ENCODE measurements at regions not wholly inside any gene's neighbourhood (a gene's known extent, or its start where the extent isn't known, plus 50 kb on each side); places are given as distances from the start of the nearest gene placed in this dataset.

DNA sequence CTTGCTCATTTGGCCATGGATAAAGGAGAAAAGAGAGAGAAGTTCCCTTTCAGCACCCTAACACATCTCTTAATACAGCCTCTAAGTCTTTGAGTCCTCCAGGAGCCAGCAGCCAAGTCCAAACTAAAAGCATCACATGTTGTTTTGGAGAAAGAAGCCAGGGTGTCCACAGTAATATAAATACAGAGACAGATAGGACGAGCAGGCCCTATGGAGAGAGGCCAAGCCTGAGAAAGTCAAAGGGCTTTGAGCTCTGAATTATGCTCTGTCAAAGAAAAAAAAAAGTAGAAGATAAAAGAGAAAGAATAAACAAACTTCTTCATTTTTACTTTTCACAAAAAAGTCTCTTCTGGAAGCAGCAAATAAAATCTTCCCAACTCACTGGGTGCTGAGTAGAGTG lies 92.4 kb upstream of the THBS1 start:
- POLR2A ChIA-PET, result no interaction called here
- Histone ChIP-seq H3K27ac (ENCODE audit: low read length) (no peak overlapping the region), H3K9me3 (ENCODE audit: control insufficient read depth, insufficient read depth, low read depth, low read length) (no peaks in the 10 kb centered on the region), H3K36me3 (ENCODE audit: control insufficient read depth, insufficient read depth, low read length) (no peaks in the 10 kb centered on the region), H3K4me1 (ENCODE audit: control insufficient read depth, insufficient read depth, low read length) (no peaks in the 10 kb centered on the region), H3K4me3 (ENCODE audit: low read depth in 2 of 2, low read length in 2 of 2) (no peak overlapping the region), H3K27me3 (ENCODE audit: control insufficient read depth, insufficient read depth, low read length) (no peaks in the 10 kb centered on the region)
- DNase-seq (ENCODE audit: low read depth, low spot score), result no peak
- CTCF ChIA-PET, result no interaction called here
- ATAC-seq, result no peak
- in situ Hi-C loops (cut with HindIII; ENCODE audit: low pct_unique_long_range_greater_than_20kb, low sequenced_read_pairs) (no loop called here), intact Hi-C loops (cut with micrococcal nuclease; ENCODE audit: unreplicated experiment) (no loop called here)
- no peak for TF ChIP-seq POLR2AphosphoS5 (IDR thresholded peaks at IDR 0.05; ENCODE audit: low read depth, low read length)
- TF ChIP-seq, protein P1, sequence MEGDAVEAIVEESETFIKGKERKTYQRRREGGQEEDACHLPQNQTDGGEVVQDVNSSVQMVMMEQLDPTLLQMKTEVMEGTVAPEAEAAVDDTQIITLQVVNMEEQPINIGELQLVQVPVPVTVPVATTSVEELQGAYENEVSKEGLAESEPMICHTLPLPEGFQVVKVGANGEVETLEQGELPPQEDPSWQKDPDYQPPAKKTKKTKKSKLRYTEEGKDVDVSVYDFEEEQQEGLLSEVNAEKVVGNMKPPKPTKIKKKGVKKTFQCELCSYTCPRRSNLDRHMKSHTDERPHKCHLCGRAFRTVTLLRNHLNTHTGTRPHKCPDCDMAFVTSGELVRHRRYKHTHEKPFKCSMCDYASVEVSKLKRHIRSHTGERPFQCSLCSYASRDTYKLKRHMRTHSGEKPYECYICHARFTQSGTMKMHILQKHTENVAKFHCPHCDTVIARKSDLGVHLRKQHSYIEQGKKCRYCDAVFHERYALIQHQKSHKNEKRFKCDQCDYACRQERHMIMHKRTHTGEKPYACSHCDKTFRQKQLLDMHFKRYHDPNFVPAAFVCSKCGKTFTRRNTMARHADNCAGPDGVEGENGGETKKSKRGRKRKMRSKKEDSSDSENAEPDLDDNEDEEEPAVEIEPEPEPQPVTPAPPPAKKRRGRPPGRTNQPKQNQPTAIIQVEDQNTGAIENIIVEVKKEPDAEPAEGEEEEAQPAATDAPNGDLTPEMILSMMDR (IDR thresholded peaks at IDR 0.05), result no peak
- TF ChIP-seq, protein P2, sequence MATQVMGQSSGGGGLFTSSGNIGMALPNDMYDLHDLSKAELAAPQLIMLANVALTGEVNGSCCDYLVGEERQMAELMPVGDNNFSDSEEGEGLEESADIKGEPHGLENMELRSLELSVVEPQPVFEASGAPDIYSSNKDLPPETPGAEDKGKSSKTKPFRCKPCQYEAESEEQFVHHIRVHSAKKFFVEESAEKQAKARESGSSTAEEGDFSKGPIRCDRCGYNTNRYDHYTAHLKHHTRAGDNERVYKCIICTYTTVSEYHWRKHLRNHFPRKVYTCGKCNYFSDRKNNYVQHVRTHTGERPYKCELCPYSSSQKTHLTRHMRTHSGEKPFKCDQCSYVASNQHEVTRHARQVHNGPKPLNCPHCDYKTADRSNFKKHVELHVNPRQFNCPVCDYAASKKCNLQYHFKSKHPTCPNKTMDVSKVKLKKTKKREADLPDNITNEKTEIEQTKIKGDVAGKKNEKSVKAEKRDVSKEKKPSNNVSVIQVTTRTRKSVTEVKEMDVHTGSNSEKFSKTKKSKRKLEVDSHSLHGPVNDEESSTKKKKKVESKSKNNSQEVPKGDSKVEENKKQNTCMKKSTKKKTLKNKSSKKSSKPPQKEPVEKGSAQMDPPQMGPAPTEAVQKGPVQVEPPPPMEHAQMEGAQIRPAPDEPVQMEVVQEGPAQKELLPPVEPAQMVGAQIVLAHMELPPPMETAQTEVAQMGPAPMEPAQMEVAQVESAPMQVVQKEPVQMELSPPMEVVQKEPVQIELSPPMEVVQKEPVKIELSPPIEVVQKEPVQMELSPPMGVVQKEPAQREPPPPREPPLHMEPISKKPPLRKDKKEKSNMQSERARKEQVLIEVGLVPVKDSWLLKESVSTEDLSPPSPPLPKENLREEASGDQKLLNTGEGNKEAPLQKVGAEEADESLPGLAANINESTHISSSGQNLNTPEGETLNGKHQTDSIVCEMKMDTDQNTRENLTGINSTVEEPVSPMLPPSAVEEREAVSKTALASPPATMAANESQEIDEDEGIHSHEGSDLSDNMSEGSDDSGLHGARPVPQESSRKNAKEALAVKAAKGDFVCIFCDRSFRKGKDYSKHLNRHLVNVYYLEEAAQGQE (IDR thresholded peaks at IDR 0.05; ENCODE audit: insufficient read depth in 1 of 2, low read depth in 2 of 2, low read length in 1 of 2), result no peak
- TF ChIP-seq SIN3A (IDR thresholded peaks at IDR 0.05; ENCODE audit: borderline replicate concordance, insufficient read depth, low read depth, low read length), result no peak
- TF ChIP-seq TCF7L2 (IDR thresholded peaks at IDR 0.05; ENCODE audit: low read depth, low read length), result no peak
- no TSS peak for BruUV-seq (replicated peaks)

DNA sequence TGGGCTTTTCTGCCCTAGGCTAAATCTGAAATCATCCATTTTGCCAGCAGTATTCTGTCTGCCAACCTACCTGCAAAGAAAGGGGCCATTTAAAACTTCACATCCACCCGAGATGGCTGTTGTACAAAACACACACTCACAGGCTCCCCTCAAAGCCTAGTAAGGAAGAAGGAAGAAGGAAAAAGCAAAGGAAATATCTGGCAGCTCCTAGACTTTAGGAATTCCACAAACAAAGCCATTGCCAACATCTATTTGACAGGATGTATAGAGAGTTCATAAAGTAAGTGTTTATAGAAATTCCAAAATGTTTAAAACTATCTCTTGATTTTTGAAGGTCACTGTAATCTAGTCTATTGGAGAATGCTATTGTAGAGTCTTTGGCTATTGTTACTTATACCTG lies 91.9 kb upstream of the THBS1 start:
- H3K27ac ChIP-seq (ENCODE audit: low read length), result no peak overlapping the region
- intact Hi-C loops (cut with micrococcal nuclease; ENCODE audit: unreplicated experiment) (no loop called here), in situ Hi-C loops (cut with HindIII; ENCODE audit: low pct_unique_long_range_greater_than_20kb, low sequenced_read_pairs) (no loop called here)
- H3K27me3 ChIP-seq (ENCODE audit: control insufficient read depth, insufficient read depth, low read length), result no peaks in the 10 kb centered on the region
- no peak overlapping the region for H3K4me3 ChIP-seq (ENCODE audit: low read depth in 2 of 2, low read length in 2 of 2)
- ATAC-seq, result no peak
- H3K36me3 ChIP-seq (ENCODE audit: control insufficient read depth, insufficient read depth, low read length), result no peaks in the 10 kb centered on the region
- POLR2A ChIA-PET, result interaction anchor here (0.7 kb wide), 1 partner anchor 792 kb away, joined by 3 read pairs; no protein-coding TSS in a partner anchor
- TF ChIP-seq TCF7L2 (IDR thresholded peaks at IDR 0.05; ENCODE audit: low read depth, low read length) (no peak), POLR2AphosphoS5 (IDR thresholded peaks at IDR 0.05; ENCODE audit: low read depth, low read length) (no peak), SIN3A (IDR thresholded peaks at IDR 0.05; ENCODE audit: borderline replicate concordance, insufficient read depth, low read depth, low read length) (no peak)
- TF ChIP-seq, protein P2 (IDR thresholded peaks at IDR 0.05; ENCODE audit: insufficient read depth in 1 of 2, low read depth in 2 of 2, low read length in 1 of 2), result no peak
- TF ChIP-seq, protein P1 (IDR thresholded peaks at IDR 0.05), result no peak
- no peaks in the 10 kb centered on the region for H3K4me1 ChIP-seq (ENCODE audit: control insufficient read depth, insufficient read depth, low read length)
- DNase-seq (ENCODE audit: low read depth, low spot score), result no peak
- BruUV-seq (replicated peaks), result no TSS peak
- no peaks in the 10 kb centered on the region for H3K9me3 ChIP-seq (ENCODE audit: control insufficient read depth, insufficient read depth, low read depth, low read length)
- CTCF ChIA-PET, result no interaction called here

Measured in Panc1 (cell line).